Cerebellar cortex (tissue), 1 donor: ENCODE measurements at regions not wholly inside any gene's neighbourhood (a gene's known extent, or its start where the extent isn't known, plus 50 kb on each side); places are given as distances from the start of the nearest gene placed in this dataset.
A peak's percentile ranks its signal among the peaks of the same experiment; 100 is the strongest.
"Not testable (repeated sequence)": the region's sequence is repeated elsewhere in the genome, so short reads cannot be mapped to it uniquely, and the experiment has no call there.

Experiments used
- DNase-seq: peaks from one replicate; pipeline ENCODE4 v3.0.0-alpha.2; 2015; ENCODE audit warnings: low spot score

DNA sequence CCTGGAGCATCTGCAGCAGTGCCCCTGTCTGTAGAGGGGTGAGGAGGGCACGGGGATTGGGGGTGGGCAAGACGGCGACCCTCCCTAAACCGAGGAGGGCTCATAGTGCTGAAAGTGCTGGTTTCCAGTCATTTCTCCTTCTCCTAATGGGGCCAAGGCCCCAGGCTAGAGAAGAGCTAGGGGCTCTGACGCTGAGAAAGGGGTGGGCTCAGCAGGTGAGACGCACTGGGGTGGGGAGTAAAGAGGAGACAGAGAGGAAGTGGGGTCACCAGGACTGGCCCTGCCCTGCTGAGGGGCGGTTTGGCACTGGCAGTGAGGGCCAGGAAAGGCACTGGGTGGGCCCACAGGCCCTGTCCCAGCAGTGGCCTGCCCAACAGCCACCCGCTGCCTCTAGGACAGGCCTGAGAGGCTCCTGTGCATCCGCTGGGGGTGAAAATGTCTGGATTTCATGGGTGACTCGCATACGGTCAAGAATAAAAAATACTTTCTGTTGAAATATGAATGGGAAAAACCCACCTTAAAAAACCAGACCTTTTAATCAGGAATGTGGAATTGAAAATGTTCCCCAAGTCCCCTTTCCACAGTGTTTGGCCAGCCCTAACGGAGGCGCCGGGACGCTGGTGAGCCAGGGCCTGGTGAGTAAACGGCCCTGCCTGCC lies 122.4 kb upstream of the SMURF2 start:
- DNase-seq = no peak

DNA sequence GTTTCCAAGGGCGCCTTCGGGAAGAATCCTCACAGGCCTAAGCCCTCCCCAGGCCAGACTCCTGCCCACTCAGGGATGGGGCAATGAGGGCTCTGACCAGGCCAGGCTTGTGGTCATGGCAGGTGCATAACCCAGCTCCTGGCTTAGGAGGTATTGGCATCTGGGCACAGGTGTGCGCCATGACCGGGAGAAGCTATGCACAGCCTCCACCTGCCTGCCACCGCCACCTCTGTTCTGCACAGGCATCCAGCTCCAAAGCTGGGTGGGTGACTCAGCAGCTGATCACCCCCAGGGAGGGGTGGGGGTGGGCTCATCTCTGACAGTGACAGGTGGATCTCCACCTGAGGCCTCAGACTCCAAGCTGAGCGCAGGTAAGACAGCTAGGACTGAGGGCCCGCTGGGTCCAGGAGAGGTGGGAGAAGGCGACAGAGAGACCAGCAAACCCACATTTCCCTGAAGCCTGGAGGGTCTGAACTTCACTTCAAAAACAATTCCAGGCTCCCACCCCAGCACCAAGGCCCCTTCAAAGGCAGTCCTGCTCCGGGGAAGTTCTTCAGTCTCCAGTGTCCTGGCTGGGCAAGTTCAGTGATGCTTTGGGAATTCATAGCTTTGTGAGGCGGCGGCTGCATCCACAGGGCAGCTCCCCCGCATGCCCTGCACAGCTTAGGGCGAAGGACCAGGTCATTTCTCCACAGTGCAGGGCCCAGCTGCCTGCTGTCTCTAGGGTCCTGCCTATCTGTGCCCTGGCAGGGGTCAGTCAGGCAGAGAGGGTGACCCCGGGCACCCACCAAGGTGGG lies 121.6 kb upstream of the SMURF2 start:
- no peak for DNase-seq

DNA sequence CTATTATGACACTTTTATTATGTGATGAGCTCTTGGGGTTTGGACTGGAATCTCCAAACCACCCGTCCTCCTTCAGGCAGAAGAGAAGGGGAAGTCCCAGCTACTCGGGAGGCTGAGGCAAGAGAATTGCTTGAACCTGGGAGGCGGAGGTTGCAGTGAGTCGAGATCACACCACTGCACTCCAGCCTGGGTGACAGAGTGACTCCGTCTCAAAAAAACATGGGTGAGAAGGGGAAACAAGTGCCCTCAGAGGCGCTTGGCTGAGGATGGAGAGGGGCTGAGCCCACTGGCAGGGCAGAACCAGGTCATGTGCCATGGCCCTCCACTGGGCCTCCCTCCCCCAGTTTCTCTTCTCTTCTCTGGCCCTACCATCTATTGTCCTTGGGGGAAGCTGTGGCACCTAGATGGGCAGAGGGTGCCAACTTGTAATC lies 120.9 kb upstream of the SMURF2 start:
- DNase-seq = no peak

DNA sequence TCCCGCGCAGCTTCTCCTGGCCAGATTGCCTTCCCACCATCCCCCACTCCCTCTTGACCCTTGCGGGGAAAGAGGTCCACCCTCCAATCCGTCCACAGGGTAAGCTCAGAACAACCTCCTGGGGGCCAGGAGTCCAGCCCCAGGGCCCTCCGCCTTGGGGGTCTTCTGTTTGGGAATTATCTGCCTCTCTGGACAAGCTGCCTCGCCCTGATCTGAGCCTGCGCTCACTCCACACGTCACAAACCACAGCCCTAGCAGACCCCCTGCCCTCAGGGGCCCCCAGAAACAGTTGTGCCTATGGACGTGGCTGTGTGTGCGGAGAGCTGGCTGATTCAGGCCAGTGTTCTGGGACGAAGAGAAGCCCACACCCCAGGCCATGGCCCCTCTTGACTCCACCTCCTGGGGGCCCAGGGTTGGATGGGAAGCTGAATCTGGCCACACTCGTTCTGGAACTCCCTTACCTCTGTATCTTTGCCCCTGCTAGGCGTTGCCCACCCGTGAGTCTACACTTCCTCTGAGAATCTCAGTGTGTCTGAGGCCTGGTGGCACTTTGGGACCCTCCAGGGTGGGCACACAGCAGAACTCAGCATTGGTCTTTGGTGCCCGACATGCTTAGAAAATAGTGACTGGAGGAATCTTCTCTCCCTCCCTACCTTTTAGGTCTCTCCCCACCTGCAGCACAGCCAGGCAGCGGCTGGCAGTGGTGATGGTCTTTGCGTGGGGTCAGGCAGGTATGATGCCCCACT lies 119.9 kb upstream of the SMURF2 start:
- DNase-seq = no peak

DNA sequence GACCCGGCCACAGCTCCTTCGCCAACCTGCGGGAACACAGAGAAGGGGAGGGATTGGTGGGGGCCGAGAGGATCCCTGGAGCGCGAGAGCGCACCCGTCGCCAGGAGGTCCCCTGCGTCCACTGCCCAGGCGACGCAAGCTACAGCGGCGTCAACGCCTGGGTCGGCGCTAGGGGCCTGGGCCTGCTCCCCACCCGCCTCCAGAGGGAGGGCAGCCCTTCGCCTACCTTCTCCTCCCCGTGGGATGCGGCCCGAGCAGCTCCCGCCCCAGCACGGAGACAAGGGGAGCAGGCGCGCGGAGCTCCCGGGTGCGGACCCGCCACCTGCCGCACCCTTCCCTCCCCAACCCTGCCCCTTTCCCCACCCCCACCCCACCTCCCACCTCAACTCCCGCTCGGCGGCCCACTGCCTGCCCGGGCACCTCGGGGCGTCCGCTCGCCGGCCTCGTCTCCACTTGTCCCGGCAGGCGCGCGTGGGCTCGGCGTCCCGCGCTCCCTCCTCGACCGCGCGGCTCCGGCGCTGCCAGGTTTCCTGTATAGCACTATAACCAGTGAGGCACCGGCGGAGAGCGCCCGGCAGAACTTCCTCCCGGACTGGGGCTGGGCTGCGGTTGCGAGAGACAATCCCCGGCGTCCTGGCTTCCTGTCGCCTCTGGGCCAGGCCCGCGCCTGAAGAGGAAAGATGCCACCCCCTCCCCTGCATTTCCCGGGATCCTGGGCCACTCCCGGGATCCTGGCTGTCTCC lies 119.1 kb upstream of the SMURF2 start:
- no peak for DNase-seq

DNA sequence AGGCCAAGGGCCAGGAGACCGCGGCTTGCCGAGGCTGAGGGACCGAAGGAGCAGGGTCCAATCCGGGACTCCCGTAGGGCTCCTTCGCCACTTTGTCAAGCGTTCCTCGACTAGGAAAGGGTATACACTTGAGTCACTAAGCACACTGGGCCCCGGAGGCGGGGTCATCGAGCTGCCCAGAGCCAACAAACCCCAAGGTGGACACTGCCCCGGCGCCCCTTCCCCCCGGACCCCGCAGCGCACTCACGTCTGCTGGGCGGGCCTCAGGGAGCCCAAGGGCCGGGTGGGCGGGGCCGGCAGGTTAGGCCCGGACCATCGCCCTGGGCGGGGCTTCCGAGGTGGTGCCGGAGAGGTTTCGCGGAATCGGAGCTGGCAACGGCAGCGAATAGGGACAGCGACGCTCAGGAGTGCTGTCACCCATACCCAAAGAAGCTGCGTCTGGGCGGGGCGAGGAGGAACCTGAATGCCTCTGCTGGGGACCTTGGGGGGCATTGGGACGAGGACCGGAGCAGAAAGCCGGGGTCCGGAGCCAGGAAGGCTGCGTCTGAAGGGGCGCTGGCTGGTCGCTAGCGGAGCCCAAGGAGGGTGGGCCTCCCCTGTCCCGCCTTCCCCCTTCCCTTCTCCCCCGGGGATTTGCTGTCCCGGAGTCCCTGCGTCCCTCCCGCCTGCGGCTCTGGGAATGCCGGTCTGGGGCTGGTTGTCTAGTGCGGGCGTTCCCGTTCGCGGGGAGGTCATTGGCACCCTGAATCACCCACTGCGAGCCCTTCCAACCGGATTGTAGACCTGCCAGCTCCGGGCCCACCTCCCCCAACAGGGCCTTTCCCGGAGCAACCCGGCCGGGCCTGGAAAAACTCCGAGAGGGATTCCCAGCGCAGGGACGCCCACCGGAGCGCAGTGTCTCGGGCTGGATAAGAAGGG lies 118.2 kb upstream of the SMURF2 start:
- DNase-seq = no peak

DNA sequence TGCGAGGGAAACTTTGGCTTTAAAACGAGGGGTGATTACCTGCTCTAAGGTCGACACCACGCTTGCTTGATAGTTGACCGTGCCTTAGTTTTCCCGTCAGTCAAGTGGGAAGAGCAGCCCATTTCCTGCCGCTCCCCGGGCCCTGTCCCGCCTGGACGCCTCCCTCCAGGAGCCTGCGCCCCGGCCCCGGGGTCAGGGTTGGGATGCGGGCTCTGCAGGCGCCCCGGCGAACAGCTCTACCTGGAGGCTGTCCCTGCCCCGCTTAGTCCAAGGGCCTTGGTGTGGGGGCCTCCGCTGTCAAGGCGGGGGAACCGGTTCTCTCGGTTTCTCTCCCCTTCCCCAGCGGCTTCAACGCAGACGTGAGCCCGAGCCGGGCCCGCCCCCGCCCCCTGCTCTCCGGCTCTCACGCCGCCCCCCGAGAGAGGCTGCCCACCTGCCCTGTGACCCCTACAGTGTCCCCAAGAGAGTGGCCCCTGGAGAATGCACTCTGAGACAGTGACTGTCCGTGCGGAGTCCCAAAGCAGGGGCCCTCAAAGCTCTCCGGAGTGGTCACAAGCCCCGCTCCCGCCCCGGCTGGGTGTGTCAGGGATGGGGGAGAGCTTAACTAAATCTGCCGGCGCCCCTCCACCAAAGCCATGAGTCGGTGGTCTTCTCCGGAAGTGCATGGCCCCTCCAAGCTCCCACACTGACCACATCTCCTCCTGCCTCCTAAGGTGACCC lies 117.4 kb upstream of the SMURF2 start:
- no peak for DNase-seq

DNA sequence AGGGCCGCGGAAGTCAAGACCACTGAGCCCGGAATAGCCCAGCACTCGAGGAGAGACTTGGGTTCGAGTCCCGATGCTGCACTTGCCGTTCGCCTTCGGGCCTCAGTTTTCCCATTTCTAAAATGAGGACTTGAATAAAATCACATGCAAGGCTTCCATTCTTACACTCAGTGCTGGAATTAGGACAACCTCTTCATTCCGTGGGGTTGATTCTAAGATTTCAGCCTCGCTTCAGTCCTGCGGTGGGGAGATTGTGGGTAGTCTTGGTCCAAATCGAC lies 116.9 kb upstream of the SMURF2 start:
- not testable (repeated sequence) for DNase-seq

DNA sequence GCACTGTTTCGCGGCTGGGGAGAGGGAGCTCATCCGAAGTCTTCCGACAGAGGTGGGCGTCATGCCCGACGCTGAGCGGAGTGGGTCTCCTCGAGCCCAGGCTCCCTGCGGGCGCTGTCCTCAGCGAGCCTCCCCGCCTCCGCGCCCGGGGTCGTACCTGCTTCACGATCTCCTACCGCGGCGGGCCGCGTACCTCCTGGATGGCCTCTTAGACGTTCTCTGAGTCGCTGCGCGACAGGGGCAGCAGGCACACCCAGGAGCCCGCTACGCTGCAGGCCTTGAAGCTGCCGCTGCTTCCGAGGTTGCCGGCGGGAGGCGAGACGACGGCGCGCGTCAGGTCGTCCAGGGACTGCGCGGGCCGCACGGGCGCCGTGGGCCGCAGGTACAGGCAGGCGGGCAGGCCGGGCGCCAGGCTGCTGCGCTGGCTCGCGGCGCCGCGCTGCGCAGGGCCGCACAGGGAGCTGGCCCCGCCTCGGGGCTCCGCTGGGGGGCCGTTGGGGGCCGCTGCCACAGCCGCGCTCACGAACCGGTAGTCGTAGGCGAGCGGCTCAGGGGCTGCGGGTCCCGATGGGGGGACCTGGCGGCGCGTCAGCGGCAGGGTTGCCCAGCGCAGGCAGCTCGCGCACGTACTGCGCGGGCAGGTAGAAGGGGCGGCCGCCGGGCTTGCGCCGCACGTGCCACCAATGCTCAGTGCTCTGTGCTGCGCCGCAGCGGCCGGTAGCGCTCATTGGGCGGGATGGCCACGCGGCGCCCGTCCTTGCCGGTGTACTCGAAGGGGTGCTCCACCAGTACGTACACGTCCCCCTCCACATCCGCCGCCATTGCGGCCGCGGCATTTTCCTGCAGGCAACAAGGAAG lies 116.4 kb upstream of the SMURF2 start:
- peak; percentile 28 for DNase-seq

DNA sequence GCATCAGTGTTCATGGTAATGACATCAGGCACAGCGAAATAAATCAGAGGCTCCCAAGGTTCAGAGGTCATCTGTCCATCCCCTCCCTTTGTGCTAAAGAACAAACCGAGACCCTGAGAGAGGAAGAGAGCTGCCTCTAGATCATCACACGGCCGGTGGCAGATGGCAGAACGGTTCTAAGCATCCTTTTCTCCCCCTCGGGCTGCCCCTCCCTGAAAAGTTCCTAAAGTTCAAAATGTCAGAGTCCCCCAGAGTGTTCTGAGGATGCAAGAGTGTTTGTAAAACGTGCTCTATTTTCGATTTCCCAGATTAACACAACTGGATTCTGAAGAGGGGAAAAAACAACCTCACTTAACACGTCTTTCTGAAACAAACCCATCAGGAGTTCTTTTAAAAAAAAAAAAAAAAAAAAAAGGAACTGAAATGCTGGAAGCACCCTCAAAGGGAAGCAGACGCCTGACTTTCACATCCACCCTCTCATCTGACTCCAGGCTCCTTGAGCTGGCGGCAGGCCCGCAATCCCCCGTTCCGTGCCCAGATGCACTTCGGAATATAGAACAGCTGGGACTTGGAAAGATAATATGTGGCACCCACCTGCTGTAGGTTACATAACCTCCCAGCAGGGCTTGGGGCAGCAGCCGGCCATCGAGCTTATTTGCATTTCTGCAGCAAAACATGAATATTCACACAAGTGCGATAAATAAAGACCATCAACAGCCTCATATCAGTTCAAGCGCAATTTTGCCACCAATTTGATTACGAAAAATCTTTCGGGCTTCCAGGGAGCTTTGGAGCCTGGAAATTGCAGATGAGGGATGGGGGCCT lies 115.5 kb upstream of the SMURF2 start:
- DNase-seq = peak; percentile 55

DNA sequence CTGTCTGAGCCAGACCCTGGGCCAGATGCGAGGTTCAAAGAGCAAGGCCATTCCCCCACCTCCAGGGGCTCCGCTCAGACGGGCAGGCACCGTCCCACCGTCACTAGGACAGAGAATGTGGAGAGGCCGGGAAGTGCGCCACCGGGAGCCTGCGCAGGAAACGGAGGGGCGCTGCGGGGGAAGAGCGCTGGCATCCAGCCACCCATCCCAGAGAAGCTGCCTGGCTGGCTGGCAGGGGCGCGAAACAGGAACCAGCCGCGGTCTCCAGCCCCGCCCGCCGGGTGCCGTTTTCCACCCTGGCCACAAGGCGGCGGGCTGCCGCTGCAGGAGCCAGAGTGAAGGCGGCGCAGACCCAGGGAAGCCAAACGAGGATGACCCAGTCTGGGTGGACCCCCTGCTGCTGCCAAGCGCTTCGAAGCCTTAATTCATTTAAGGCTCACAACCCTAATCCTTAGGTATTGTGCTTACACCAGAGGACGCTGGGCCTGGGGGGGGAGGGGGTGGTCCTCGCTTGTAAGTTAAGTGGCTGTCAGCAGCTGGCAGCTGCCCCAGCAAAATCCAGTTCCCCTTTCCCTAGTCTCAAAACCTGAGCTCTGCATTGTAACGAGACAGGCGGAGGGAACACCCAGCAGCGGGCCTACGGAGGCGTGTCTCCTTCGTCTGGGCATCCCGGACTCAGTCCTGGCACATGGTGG lies 114.8 kb upstream of the SMURF2 start:
- DNase-seq = peak; percentile 81

DNA sequence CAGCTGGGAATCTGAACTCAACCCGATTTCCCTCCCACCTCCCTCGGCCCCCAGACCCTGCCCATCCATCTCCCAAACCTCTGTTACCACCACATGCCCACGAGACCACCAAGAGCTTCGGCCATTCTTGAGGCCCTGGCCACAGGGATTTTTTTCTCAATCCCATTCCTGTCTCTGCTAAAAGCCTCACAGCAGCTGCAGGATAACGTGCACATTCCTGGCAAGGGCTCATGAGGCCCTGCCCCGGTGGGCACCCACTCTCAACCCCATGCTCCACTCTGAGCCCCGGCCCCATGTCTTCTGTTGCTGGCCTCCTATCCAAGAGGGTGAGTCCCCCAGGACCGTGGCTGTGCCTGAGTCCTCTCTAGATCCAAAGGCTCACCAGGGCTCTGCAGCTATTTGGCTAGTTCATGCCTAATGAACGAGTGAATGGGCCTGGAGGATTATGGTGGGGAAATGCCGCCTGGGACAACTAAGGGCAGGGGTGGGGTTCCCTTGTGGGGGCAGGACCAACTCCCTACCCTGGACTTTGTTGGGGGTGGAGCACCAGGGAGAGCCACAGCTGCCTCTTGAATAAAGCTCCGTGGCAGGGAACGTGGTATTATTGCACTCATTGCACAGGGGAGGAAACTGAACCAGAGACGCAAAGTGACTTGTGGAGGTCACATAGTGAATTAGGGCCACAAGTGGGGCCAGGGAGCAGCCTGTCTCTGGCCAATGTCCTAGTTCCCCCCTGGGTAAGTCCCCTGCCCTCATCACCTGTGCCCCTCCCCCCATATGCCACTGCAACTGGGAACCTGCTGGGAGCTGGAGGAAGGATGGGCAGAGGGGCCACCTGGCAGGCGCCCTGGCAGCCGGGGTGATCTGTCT lies 113.8 kb upstream of the SMURF2 start:
- no peak for DNase-seq

DNA sequence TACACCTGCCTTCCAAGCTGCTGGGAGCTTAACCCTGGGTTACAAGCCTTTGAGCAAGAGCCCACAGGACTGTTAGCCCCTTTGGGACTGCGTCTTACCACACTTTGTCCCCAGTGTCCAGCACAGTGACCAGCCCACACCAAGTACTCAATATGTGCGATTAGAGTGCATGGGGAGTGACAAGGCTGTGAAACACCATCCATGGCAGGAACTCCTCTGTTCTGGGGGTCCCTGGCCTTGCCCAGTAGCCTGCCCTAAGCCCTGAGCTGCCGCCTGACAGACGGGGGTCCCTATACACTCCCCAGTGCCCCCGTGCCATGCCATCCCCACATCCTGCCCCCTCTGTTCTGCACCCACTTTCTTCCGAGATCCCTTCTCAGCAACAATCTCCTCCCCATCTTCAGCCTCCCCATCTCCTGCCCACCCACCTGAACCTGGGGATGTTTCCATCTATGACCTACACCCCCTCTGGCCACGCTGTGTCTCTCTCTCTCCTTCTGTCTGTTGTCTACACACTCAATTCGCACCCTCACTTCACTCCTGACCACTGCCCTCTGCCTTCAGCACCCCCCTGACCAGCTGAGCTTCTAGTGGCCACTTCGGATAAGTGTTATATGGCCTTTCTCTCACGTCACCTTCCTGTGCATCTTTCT lies 112.9 kb upstream of the SMURF2 start:
- no peak for DNase-seq

DNA sequence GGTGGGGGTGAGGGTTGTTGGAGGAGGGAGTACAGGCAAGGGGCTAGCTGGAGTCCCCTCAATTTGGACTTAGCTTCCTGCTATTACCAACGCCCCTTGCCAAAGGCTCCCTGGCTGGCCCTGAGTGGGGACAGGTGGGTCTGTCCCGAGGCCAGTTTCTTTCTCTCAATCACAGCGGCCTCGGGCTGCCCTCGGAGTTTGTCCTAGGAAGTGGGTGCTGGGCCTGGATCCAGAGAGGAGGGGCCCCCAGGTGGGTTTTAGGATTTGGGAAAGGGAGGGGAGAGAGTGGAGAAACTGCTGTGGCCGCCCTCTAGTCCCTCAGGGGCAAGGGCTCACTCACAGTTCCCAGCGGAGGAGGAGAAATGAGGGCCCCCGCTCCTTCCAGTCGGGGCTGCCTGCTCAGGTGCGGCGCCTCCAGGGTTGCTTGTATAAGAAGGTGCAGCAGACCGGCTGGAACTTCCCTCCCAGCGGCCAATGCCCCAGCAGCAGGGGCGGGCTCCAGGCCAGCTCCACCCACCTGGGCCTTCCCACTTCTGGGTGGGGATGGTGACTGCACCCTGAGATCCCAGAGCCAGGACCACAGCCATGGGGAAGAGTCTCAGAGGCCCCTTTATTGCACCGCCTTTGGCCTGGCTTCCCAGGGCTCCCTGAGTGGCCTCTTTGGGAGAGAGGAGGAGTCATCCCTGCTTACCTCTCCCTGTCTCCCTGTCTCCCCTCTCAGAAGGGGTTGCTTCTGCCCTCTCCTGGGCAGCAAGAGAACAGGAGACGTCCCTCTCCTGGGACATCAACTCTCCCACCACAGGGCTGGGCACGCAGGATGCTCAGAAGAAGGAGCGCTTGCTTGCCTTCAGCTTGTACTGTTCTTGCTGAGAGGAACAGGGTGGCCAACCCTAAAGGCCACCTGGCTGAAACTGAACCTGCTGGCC lies 112.0 kb upstream of the SMURF2 start:
- peak; percentile 85 for DNase-seq

DNA sequence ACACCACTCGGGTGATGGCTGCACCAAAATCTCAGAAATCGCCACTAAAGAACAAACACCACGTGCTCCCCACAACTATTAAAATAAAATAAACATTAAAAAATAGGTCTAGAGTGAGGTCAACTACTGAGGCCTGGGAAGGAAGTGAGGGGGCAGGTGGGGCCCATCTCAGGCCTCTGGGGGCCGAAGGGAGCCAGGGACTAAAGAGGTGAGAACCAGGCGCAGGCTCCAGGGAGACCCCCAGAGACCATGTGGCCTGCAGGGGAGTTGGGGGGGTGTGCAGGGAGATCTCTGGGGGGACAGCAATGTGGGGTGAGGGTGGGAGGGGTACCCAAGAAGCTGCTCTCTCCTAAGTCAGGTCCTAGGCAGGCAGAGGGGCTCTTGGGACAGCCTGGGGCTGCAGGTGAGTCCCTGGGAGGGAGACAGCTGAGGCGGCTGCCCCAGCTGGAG lies 111.3 kb upstream of the SMURF2 start:
- no peak for DNase-seq
